ENCODE measurements at regions not wholly inside any gene's neighbourhood (a gene's known extent, or its start where the extent isn't known, plus 50 kb on each side); places are given as distances from the start of the nearest gene placed in this dataset.

DNA sequence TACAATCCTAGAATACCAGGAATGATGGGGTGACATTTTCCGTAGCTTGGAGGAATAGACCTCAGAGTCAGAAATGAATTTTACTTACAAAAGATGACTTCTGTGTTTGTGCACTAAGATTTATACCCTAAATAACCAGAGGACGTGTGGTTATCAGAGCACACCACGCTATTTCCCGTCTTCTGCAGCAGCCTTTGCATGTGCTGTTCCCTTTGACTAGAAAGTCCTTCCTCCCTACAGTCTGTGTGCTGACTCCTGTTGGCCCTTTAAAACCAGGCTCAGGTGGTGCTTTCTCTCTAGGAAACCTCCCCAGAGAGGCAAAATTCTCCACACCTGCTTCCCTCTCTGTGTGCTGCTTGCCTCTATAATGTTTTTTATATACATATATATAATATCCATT is 73.3 kb upstream of the SMNDC1 start:
- no peaks in the 10 kb centered on the region for H3K36me3 ChIP-seq (ENCODE audit: control insufficient read depth in 4 of 4, insufficient read depth in 4 of 4, low read length in 4 of 4)
- H3K27ac ChIP-seq (ENCODE audit: low read depth in 1 of 2, low read length in 1 of 2): no peak overlapping the region
- H3K9ac ChIP-seq (ENCODE audit: insufficient read depth in 1 of 2, low read length in 2 of 2): no peak overlapping the region
- H3K4me1 ChIP-seq (ENCODE audit: control insufficient read depth in 5 of 5, insufficient read depth in 5 of 5, low read length in 5 of 5): peaks cover 0 to 14% (median 7%) of the 10 kb centered on the region in 5 donors
- no peak for DNase-seq
- no peak for ATAC-seq (ENCODE audit: insufficient read depth, low FRiP score)
- 48 to 55% methylated on average over 4 of the region's 4 CpGs for WGBS, 2 donors
- H3K9me3 ChIP-seq (ENCODE audit: control insufficient read depth in 4 of 4, insufficient read depth in 3 of 4, low read length in 3 of 4): no peaks in the 10 kb centered on the region
- no peak overlapping the region for H3K4me3 ChIP-seq
- TF ChIP-seq, protein P1, sequence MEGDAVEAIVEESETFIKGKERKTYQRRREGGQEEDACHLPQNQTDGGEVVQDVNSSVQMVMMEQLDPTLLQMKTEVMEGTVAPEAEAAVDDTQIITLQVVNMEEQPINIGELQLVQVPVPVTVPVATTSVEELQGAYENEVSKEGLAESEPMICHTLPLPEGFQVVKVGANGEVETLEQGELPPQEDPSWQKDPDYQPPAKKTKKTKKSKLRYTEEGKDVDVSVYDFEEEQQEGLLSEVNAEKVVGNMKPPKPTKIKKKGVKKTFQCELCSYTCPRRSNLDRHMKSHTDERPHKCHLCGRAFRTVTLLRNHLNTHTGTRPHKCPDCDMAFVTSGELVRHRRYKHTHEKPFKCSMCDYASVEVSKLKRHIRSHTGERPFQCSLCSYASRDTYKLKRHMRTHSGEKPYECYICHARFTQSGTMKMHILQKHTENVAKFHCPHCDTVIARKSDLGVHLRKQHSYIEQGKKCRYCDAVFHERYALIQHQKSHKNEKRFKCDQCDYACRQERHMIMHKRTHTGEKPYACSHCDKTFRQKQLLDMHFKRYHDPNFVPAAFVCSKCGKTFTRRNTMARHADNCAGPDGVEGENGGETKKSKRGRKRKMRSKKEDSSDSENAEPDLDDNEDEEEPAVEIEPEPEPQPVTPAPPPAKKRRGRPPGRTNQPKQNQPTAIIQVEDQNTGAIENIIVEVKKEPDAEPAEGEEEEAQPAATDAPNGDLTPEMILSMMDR (IDR thresholded peaks at IDR 0.05; ENCODE audit: control extremely low read depth, extremely low read depth): no peak
- peaks cover 0 to 3% (median 0%) of the 10 kb centered on the region in 3 donors for H3K27me3 ChIP-seq (ENCODE audit: control insufficient read depth in 3 of 3, insufficient read depth in 3 of 3, low read length in 2 of 3)

DNA sequence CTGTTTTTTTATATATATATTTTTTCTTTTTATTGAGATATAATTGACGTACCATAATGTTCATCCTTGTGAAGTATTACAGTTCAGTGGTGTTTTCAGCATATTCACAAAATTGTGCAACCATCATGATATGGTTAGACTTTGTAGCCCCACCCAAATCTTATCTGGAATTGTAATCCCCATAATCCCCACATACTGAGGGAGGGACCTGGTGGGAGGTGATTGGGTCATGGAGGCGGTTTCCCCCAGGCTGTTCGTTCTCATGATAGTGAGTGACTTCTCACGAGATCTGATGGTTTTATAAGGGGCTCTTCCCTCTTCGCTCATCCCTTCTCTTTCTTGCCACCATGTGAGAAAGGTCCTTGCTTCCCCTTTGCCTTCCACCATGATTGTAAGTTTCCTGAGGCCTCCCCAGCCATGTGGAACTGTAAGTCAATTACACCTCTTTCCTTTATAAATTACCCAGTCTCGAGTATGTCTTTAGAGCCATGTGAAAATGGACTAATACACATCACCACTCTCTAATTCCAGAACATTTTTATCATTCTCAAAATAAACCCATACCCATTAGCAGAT is 73.9 kb upstream of the SMNDC1 start:
- ATAC-seq (ENCODE audit: insufficient read depth, low FRiP score): no peak
- TF ChIP-seq, protein P1 (IDR thresholded peaks at IDR 0.05; ENCODE audit: control extremely low read depth, extremely low read depth): no peak
- no peaks in the 10 kb centered on the region for H3K36me3 ChIP-seq (ENCODE audit: control insufficient read depth in 4 of 4, insufficient read depth in 4 of 4, low read length in 4 of 4)
- peaks cover 0 to 16% (median 7%) of the 10 kb centered on the region in 5 donors for H3K4me1 ChIP-seq (ENCODE audit: control insufficient read depth in 5 of 5, insufficient read depth in 5 of 5, low read length in 5 of 5)
- 95 to 97% methylated on average over 6 of the region's 6 CpGs for WGBS, 2 donors
- no peaks in the 10 kb centered on the region for H3K9me3 ChIP-seq (ENCODE audit: control insufficient read depth in 4 of 4, insufficient read depth in 3 of 4, low read length in 3 of 4)
- no peak overlapping the region for H3K9ac ChIP-seq (ENCODE audit: insufficient read depth in 1 of 2, low read length in 2 of 2)
- no peak overlapping the region for H3K4me3 ChIP-seq
- no peak overlapping the region for H3K27ac ChIP-seq (ENCODE audit: low read depth in 1 of 2, low read length in 1 of 2)
- H3K27me3 ChIP-seq (ENCODE audit: control insufficient read depth in 3 of 3, insufficient read depth in 3 of 3, low read length in 2 of 3): no peaks in the 10 kb centered on the region
- no peak for DNase-seq

DNA sequence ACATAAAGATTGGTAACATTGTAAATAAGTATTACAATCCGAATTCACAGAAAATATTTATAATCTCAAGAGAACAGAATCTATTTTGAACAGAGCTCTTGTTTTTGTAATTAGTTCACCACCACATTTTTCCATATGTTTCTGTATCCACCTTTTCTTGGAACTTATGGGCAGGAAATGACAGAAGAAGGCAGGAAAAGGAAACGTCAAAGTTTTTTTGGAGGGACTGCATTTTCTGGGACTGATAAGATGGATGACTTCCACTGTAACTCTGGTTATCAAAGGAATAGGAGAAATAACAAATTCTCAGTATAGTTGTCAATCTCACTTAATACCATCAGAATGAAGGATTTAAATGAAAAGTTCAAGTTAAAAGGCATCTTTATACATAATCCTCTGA is 75.1 kb upstream of the SMNDC1 start:
- no peaks in the 10 kb centered on the region for H3K27me3 ChIP-seq (ENCODE audit: control insufficient read depth in 3 of 3, insufficient read depth in 3 of 3, low read length in 2 of 3)
- no peaks in the 10 kb centered on the region for H3K9me3 ChIP-seq (ENCODE audit: control insufficient read depth in 4 of 4, insufficient read depth in 3 of 4, low read length in 3 of 4)
- TF ChIP-seq, protein P1 (IDR thresholded peaks at IDR 0.05; ENCODE audit: control extremely low read depth, extremely low read depth): no peak
- H3K4me3 ChIP-seq: no peak overlapping the region
- ATAC-seq (ENCODE audit: insufficient read depth, low FRiP score): no peak
- H3K9ac ChIP-seq (ENCODE audit: insufficient read depth in 1 of 2, low read length in 2 of 2): no peak overlapping the region
- peaks cover 0 to 16% (median 7%) of the 10 kb centered on the region in 5 donors for H3K4me1 ChIP-seq (ENCODE audit: control insufficient read depth in 5 of 5, insufficient read depth in 5 of 5, low read length in 5 of 5)
- H3K27ac ChIP-seq (ENCODE audit: low read depth in 1 of 2, low read length in 1 of 2): no peak overlapping the region
- WGBS, 2 donors: 47 to 48% methylated on average over 2 of the region's 2 CpGs
- DNase-seq: no peak
- H3K36me3 ChIP-seq (ENCODE audit: control insufficient read depth in 4 of 4, insufficient read depth in 4 of 4, low read length in 4 of 4): no peaks in the 10 kb centered on the region

DNA sequence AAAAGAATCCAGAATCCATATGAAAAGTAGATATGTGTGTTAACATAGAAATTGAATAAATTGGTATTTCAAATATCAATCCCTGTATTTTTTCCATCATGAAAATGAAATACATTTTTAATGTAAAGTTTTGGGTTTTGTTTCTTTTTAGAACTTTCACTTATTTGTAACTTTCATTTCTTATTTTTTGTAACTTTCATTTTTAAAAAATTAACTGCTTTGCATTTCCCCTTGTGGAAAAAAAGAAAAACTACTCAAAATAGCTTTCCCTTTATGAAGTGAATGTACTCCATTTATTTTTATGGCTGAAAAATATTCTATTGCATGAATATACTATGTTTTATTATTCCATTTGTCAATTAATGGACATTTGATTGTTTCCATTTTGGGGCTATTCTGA is 75.6 kb upstream of the SMNDC1 start:
- Histone ChIP-seq H3K36me3 (ENCODE audit: control insufficient read depth in 4 of 4, insufficient read depth in 4 of 4, low read length in 4 of 4) (no peaks in the 10 kb centered on the region), H3K9ac (ENCODE audit: insufficient read depth in 1 of 2, low read length in 2 of 2) (no peak overlapping the region), H3K27ac (ENCODE audit: low read depth in 1 of 2, low read length in 1 of 2) (no peak overlapping the region), H3K4me3 (no peak overlapping the region), H3K27me3 (ENCODE audit: control insufficient read depth in 3 of 3, insufficient read depth in 3 of 3, low read length in 2 of 3) (no peaks in the 10 kb centered on the region), H3K9me3 (ENCODE audit: control insufficient read depth in 4 of 4, insufficient read depth in 3 of 4, low read length in 3 of 4) (no peaks in the 10 kb centered on the region), H3K4me1 (ENCODE audit: control insufficient read depth in 5 of 5, insufficient read depth in 5 of 5, low read length in 5 of 5) (peaks cover 0 to 16% (median 7%) of the 10 kb centered on the region in 5 donors)
- DNase-seq: no peak
- ATAC-seq (ENCODE audit: insufficient read depth, low FRiP score): no peak
- TF ChIP-seq, protein P1 (IDR thresholded peaks at IDR 0.05; ENCODE audit: control extremely low read depth, extremely low read depth): no peak
